ENCODE measurements at regions not wholly inside any gene's neighbourhood (a gene's known extent, or its start where the extent isn't known, plus 50 kb on each side); places are given as distances from the start of the nearest gene placed in this dataset.

DNA sequence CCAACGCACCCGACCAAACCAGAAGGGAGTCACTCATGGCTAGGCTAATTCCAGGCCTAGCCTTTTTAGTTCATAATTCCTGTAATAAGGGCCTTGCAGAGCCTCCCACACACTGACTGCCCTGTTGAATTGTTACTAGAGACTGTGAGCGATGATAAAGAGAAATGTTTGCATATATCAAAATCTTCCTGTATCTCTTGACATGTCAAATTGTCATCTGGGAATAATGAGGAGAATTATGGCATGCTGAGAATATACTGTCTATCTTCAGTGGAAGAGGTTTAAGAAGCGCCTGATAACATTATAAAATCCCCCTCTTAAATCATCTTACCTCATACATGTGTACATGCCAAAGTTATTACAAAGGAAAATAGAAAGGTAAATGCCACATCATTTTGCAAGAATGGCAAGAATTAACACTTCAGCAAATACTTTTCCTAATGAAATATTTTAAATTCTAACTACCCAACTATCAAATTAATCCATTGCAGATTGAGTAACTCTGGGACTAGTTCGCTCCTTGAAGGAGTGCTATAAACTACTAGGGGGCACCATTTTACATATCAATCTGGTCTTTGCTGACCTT is 144.1 kb downstream of the CENPF start:
- Histone ChIP-seq H4K8ac (ENCODE audit: extremely low read depth, insufficient read depth, low read length) (no peak overlapping the region), H2BK5ac (ENCODE audit: low read depth, low read length) (no peak overlapping the region), H3K4ac (replicated peaks; ENCODE audit: insufficient read length, low read depth, low read length) (no peak overlapping the region), H4K5ac (ENCODE audit: insufficient read length, low read depth, low read length) (no peak overlapping the region), H2BK15ac (ENCODE audit: low read length) (no peak overlapping the region), H2BK12ac (ENCODE audit: low read depth, low read length) (no peak overlapping the region), H3K4me3 (ENCODE audit: extremely low read depth in 1 of 4, insufficient read depth in 2 of 4, low read depth in 3 of 4, low read length in 4 of 4) (no peak overlapping the region), H3K27me3 (replicated peaks in 1 of 4; ENCODE audit: control insufficient read depth in 3 of 4, extremely low read depth in 1 of 4, insufficient read depth in 3 of 4, low read length in 3 of 4) (no peaks in the 10 kb centered on the region), H3K23ac (ENCODE audit: insufficient read length) (no peak overlapping the region), H2BK120ac (replicated peaks; ENCODE audit: low read depth, low read length) (no peak overlapping the region), H3K14ac (ENCODE audit: insufficient read length) (no peak overlapping the region), H3K9me3 (ENCODE audit: insufficient read depth in 2 of 2, low read depth in 1 of 2, low read length in 1 of 2) (no peaks in the 10 kb centered on the region), H2AK5ac (ENCODE audit: low read depth, low read length) (no peak overlapping the region), H4K91ac (replicated peaks; ENCODE audit: insufficient read length, low read length) (no peak overlapping the region), H3K79me2 (ENCODE audit: control insufficient read depth in 1 of 2, insufficient read depth in 2 of 2, low read length in 2 of 2) (no peaks in the 10 kb centered on the region), H2BK20ac (ENCODE audit: low read length) (no peak overlapping the region), H3K23me2 (ENCODE audit: low read depth, low read length) (no peaks in the 10 kb centered on the region), H3K4me1 (replicated peaks in 1 of 4; ENCODE audit: control insufficient read depth in 3 of 4, insufficient read depth in 4 of 4, low read length in 3 of 4) (no peaks in the 10 kb centered on the region), H4K20me1 (replicated peaks in 1 of 2; ENCODE audit: control insufficient read depth in 1 of 2, insufficient read depth in 2 of 2, low read length in 2 of 2) (no peaks in the 10 kb centered on the region), H3K4me2 (ENCODE audit: insufficient read depth in 1 of 2, low read depth in 2 of 2, low read length in 2 of 2) (no peak overlapping the region), H3K56ac (replicated peaks; ENCODE audit: insufficient read length, low read depth, low read length) (no peak overlapping the region), H3K18ac (ENCODE audit: extremely low read depth, low read length) (no peak overlapping the region), H3K27ac (ENCODE audit: low read depth, low read length) (no peak overlapping the region), H3K79me1 (ENCODE audit: low read depth, low read length) (no peaks in the 10 kb centered on the region), H3K36me3 (ENCODE audit: control insufficient read depth in 2 of 4, insufficient read depth in 4 of 4, low read length in 3 of 4) (no peaks in the 10 kb centered on the region), H2AFZ (ENCODE audit: low read length) (no peak overlapping the region), H3K9ac (replicated peaks in 1 of 4; ENCODE audit: extremely low read depth in 1 of 4, low read depth in 3 of 4, low read length in 3 of 4) (no peak overlapping the region)
- ChIA-PET CTCF (ENCODE audit: partially characterized antibody) (interaction anchor here (1.1 kb wide), 1 partner anchor 10 kb away, joined by 3 read pairs; no protein-coding TSS in a partner anchor), POLR2A (ENCODE audit: partially characterized antibody) (no interaction called here)
- no peak for FAIRE-seq
- TF ChIP-seq BCL11A (IDR thresholded peaks at IDR 0.05; ENCODE audit: low read depth in 2 of 2, low read length in 2 of 2) (no peak), RAD21 (IDR thresholded peaks at IDR 0.05 in 1 of 2, conservative IDR thresholded peaks at IDR 0.05 in 1 of 2; ENCODE audit: low read depth in 2 of 2, low read length in 2 of 2) (no peak), BACH1 (IDR thresholded peaks at IDR 0.05; ENCODE audit: low read length) (no peak), HDAC6 (IDR thresholded peaks at IDR 0.05; ENCODE audit: low read depth, low read length) (no peak)
- TF ChIP-seq, protein P1, sequence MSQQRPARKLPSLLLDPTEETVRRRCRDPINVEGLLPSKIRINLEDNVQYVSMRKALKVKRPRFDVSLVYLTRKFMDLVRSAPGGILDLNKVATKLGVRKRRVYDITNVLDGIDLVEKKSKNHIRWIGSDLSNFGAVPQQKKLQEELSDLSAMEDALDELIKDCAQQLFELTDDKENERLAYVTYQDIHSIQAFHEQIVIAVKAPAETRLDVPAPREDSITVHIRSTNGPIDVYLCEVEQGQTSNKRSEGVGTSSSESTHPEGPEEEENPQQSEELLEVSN (IDR thresholded peaks at IDR 0.05): no peak
- DNase-seq (ENCODE audit: low read depth in 1 of 2, low spot score in 2 of 2): no peak
- 87% methylated on average over 5 of the region's 5 CpGs; no CpG with 5 or more reads in 1 of the 2 experiments for WGBS, 2 experiments (ENCODE audit: extremely low coverage in 1 of 2, insufficient coverage in 1 of 2, insufficient read length in 1 of 2, insufficient replicate concordance in 2 of 2, low coverage in 1 of 2, low lambda C conversion rate in 2 of 2, missing lambda C conversion rate in 1 of 2)
